ENCODE measurements at regions not wholly inside any gene's neighbourhood (a gene's known extent, or its start where the extent isn't known, plus 50 kb on each side); places are given as distances from the start of the nearest gene placed in this dataset.
"Not testable (repeated sequence)": the region's sequence is repeated elsewhere in the genome, so short reads cannot be mapped to it uniquely, and the experiment has no call there.

GRCh38 chr5:44048276-44048984, 340.8 kb downstream of the FGF10 start:
- DNase-seq = no peak

GRCh38 chr5:44046619-44047364, 342.4 kb downstream of the FGF10 start:
- DNase-seq = no peak

- DNase-seq = not testable (repeated sequence)
Measured at GRCh38 chr5:44044549-44044948, 344.7 kb downstream of the FGF10 start.

GRCh38 chr5:44028226-44028625, 361.0 kb downstream of the FGF10 start:
- DNase-seq = no peak

GRCh38 chr5:44022622-44023021, 366.6 kb downstream of the FGF10 start:
- DNase-seq = no peak

GRCh38 chr5:44011518-44011917, 377.7 kb downstream of the FGF10 start:
- DNase-seq = no peak

GRCh38 chr5:44002381-44002901, 386.8 kb downstream of the FGF10 start:
- no peak for DNase-seq

- no peak for DNase-seq
Measured at GRCh38 chr5:44001675-44002380, 387.4 kb downstream of the FGF10 start.

- no peak for DNase-seq
Measured at GRCh38 chr5:44001236-44001635, 388.0 kb downstream of the FGF10 start.

- no peak for DNase-seq
Measured at GRCh38 chr5:43997647-43998272, 391.5 kb downstream of the FGF10 start.

GRCh38 chr5:43996221-43996620, 393.0 kb downstream of the FGF10 start:
- no peak for DNase-seq

- no peak for DNase-seq
Measured at GRCh38 chr5:43994352-43994708, 391.4 kb downstream of the NNT start.

- DNase-seq = no peak
Measured at GRCh38 chr5:43993634-43994351, 390.8 kb downstream of the NNT start.

GRCh38 chr5:43985411-43985810, 382.4 kb downstream of the NNT start:
- no peak for DNase-seq

GRCh38 chr5:43981556-43981955, 378.6 kb downstream of the NNT start:
- no peak for DNase-seq

- no peak for DNase-seq
Measured at GRCh38 chr5:43973908-43974307, 370.9 kb downstream of the NNT start.

- no peak for DNase-seq
Measured at GRCh38 chr5:43973318-43973717, 370.3 kb downstream of the NNT start.

- no peak for DNase-seq
Measured at GRCh38 chr5:43967165-43967564, 364.2 kb downstream of the NNT start.

- no peak for DNase-seq
Measured at GRCh38 chr5:43959144-43959543, 356.2 kb downstream of the NNT start.

- no peak for DNase-seq
Measured at GRCh38 chr5:43947935-43948334, 345.0 kb downstream of the NNT start.

- no peak for DNase-seq
Measured at GRCh38 chr5:43941806-43942205, 338.8 kb downstream of the NNT start.

GRCh38 chr5:43940562-43940961, 337.6 kb downstream of the NNT start:
- DNase-seq = no peak

GRCh38 chr5:43926923-43927322, 323.9 kb downstream of the NNT start:
- no peak for DNase-seq

Measured in GOT3 (cell line).